GM21786 (cell line): ENCODE measurements at regions not wholly inside any gene's neighbourhood (a gene's known extent, or its start where the extent isn't known, plus 50 kb on each side); places are given as distances from the start of the nearest gene placed in this dataset.
"Not testable (repeated sequence)": the region's sequence is repeated elsewhere in the genome, so short reads cannot be mapped to it uniquely, and the experiment has no call there.

Experiments used
- ATAC-seq: cut with Tn5 transposase; IDR thresholded peaks from one replicate; pipeline ENCODE4 v1.9.1; 2021; ENCODE audit not compliant: unreplicated experiment

GRCh38 chr3:6066397-6066796, 794.5 kb upstream of the GRM7 start:
- ATAC-seq: no peak

DNA sequence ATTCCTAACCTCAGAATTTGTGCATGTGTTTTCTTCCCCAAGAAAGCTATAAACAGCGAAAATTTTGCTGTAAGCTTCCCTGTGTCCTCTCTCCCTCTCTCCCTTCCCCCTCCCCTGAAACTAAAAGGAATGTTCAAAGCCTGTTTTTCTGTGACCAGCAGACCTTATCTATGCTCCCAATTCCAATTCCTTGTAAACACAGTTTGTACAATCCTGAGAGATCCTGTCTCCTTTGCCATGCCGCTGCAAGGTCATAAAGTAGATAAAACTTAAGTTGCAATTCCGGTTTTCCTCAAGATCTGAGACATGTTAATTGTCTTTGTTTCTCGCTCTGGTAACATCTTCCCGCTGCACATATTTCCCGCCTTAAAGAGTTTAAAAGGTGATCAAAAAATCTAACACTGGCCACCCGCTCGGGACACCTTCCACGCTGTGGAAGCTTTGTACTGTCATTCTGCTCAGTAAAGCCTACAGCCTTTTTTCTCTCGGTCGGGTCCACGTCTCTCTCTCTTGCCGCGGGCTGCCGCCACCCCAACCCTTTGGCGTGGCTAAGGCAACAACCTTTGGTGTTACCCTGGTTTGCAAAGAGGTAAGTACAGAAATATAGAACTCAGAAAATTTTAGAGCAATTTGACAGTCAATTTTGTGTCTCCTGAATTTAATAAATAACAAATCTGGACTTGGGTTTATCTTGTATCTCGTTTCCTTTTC, 793.9 kb upstream of the GRM7 start:
- ATAC-seq: not testable (repeated sequence)

DNA sequence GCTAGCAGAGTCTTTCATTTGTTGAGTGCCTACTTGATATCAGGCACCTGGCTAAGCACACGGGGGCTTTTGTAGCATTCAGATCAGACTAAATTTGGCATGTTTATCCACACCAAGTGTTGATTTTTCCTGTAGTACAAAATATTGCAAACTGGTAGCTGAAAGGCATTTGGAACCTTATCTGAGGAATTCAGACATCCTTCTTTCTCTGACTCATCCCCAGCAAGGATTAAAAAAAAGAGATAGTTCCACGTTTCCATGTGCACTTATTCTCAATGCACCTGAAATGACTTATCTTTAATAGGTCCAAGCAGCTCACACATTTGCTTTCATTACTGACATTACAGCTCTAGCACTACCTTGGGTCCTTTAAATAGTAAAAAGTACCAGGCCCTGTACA, 786.0 kb upstream of the GRM7 start:
- no peak for ATAC-seq

- no peak for ATAC-seq
These were observed 782.5 kb upstream of the GRM7 start for GRCh38 chr3:6078436-6078835.

- ATAC-seq: no peak
These were observed 781.9 kb upstream of the GRM7 start for GRCh38 chr3:6079011-6079410.

DNA sequence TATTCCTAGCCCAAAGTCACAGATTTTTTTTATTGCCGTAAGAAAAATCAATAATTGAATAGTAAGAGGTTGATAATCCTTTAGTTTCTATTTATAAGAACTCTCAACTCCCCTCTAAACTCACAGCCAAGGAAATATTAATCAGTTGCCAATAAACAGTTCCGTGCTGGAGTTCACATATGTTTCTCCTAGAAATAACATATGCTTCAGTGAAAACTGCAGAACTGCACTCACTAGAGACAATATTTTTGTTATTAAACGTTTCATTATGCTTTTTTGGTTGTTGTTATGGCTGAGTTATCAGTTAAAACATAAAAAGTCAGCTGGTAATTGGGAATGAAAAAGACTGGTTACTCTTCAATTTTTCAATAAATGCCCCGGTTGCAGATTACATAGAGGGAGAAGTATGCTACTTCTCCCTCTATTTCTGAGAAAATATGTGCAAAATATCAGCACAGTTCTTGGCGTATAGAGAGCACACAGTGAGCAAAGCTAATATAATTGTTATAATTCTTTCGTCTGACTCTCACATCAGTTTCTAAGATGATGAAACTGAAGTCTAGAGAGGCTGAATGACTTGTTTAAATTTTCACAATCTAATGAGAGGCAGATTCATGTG, 781.2 kb upstream of the GRM7 start:
- no peak for ATAC-seq

- no peak for ATAC-seq
These were observed 772.5 kb upstream of the GRM7 start for GRCh38 chr3:6088433-6088832.

DNA sequence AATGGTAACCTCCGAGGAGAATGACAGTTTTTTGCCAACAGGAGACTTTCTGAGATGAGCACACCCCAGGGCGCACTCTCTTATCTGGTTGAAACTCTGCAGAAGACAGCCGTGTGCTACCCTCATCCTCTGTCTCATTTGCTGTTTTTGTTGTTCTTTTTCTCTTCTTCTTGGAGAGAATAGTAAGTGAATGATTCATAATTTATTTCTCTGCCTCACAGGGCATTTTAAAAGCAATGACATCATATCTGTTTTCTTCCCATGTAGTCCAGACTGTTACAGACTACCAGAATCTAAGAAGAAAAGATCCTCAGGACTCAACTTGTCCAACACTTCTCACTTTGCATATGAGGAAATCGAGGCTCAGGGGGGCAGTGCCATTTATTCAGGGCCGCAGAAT, 771.1 kb upstream of the GRM7 start:
- ATAC-seq: no peak

DNA sequence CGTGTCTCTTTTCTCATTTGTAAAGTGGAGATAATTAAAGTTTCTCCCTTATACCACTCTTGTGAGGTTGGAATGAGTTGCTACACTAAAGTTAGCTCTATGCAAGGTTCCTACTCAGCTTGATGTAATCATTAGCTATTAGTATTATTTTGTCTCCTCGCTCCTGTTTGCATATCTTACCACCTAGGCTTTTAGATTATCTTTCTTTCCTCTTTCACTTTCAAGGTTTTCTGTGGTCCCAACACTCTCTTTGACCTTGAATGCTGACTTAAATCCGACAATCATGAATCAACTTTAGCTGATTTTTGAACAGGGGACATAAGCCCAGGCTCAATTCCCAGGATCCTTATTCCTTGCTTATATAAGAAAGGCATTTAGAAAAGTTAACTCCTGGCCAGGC, 769.7 kb upstream of the GRM7 start:
- ATAC-seq: no peak

- ATAC-seq: no peak
These were observed 765.9 kb upstream of the GRM7 start for GRCh38 chr3:6095006-6095405.

DNA sequence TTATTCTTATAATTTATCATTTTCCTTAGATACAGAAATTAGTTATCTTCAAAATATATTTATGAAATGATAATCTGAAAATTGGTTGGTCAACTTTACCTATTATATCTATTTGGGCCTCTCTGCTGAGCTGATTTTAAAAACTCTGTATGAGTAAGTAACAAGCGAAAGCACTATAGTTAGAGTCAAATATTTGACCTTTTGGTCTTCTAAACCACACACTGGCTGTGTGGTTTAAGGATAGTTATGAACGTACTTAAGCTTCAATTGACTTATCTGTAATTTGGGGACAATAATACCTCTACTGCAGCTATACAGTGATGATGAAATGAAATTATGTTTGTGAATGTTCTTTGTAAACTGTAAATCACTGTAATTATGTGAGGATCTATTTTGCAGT, 763.9 kb upstream of the GRM7 start:
- ATAC-seq: no peak

DNA sequence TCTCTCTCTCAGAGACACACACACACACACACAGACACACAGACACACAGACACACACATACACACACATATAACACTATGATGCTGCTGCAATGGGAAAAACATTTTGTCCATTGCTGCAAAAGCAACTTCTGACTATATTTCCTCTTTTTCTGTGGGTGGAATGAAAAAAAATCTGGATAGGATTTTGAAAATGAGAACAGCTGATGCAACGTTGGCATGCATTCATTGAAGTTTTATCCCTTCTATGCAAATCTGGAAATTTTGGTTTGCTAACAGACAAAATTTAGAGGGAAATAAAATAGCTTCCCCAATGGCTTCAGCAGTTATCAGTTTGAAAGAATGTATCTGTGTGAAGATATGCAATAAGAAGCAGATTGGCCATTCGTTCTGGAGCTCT, 763.4 kb upstream of the GRM7 start:
- no peak for ATAC-seq

- no peak for ATAC-seq
These were observed 762.3 kb upstream of the GRM7 start for GRCh38 chr3:6098516-6099157.

- ATAC-seq: no peak
These were observed 761.3 kb upstream of the GRM7 start for GRCh38 chr3:6099458-6100075.

- no peak for ATAC-seq
These were observed 755.7 kb upstream of the GRM7 start for GRCh38 chr3:6105187-6105586.

GRCh38 chr3:6108957-6109356, 752.0 kb upstream of the GRM7 start:
- ATAC-seq: no peak

DNA sequence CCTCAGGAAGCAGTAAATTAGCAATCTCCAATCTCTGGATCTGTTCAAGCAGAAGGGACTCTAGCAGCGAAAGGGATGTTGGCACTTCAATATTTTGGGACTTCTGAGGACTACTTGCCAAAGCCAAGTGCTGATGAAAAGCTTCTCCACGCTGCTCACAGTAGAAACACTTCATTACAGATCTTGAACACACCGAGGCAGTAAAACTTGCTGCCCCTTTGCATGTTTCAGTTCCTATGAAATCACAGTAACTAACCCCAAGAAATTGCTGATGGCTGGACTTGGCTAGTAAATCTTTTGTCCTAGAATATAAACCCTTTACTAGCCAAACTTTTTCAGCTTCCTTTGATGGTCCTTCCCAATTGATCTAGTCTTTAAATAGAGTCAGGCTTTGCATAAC, 750.5 kb upstream of the GRM7 start:
- ATAC-seq: no peak

GRCh38 chr3:6112546-6112945, 748.4 kb upstream of the GRM7 start:
- ATAC-seq: no peak

- ATAC-seq: no peak
These were observed 747.6 kb upstream of the GRM7 start for GRCh38 chr3:6113338-6113737.

DNA sequence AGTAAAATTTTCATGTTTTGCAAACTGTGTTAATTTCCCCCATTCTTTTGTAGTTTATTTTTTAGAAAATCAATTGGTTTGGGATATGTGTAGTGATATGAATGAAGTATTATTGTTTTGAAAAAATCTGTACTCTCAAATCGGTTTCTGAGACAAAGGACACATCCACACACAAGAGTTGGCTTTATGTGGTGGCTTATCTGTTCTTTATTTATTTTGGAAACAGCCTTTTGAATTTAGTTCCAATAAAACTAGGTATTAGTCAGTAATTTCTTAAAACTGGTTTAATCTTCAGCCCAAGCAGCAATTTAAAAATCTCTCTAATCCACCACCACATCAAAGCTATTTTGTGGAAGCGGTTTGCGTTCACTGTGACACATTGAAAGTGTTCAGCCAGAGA, 741.5 kb upstream of the GRM7 start:
- no peak for ATAC-seq

GRCh38 chr3:6120786-6121185, 740.1 kb upstream of the GRM7 start:
- no peak for ATAC-seq

DNA sequence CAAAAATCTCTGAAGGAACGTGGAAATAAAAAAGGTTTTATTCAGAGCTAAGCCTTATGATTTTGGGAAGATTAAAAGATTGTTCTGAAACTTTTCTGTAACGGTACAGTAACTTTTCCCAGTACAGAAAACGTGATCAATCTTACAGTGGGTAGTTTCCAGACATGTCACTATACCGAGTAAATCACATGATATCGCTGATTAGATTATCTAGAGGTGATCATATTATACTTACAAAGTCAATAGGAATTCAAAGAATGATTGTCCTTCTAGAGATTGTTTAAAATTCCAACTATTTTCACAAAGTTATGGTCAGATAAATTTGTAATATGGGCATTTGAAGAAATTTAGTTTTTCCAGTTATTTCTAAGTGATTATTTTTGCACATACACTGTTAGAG, 736.0 kb upstream of the GRM7 start:
- no peak for ATAC-seq
